ENCODE measurements at regions not wholly inside any gene's neighbourhood (a gene's known extent, or its start where the extent isn't known, plus 50 kb on each side); places are given as distances from the start of the nearest gene placed in this dataset.
A peak's percentile ranks its signal among the peaks of the same experiment; 100 is the strongest.

DNA sequence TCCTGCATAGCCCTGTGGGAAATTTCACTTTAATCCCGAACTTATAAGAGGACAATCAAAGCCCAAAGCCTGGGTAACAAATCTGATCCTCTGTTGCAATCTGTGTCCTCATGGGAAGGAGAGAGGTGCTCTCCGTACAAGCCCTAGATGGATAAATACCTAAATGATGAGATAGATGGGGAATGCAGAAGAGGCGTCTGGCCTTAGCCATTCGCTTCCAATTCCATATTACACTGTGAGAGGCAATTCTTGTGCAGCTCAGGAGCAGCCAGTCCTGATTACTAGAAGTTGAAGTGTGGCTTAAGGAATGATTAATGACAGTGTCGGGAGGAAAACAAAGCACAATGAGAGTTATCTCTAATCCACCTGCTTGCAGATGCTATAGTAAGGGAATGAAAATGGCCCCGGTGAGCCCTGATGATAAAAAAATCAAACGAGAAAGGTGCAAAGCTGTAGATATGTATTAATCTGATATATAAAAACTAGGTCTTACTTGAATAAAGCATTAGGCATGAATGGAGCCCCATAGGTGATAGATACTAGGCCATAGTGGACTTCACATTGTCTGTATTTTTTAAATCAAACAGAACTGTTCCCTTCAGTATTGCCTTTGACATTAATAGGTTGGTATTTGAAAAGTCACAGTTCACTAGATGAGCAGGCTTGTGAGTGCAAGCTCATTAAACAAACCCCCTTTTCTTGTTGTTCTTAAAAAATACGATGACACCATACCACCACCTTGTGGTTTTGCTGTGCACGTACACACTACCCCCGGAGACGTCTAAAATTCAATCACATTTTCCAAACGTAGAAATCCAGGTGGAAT, 54.2 kb upstream of the TMCO5A start:
- peak; percentile 1 for DNase-seq

DNA sequence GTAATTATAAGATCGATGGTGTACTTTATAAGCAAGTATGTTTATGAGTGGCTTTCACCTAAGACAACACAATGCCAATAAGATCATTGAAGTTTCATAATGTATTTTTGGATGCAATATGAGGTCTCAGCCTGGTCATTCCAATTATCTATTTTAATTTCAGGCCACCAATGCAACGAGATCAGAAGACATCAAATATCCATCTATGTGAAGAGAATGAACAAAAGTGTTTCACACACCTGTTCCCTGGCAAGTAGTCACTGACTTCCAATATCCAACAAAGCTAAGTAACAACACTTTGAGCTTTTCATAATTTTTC, 53.6 kb upstream of the TMCO5A start:
- DNase-seq, result no peak

DNA sequence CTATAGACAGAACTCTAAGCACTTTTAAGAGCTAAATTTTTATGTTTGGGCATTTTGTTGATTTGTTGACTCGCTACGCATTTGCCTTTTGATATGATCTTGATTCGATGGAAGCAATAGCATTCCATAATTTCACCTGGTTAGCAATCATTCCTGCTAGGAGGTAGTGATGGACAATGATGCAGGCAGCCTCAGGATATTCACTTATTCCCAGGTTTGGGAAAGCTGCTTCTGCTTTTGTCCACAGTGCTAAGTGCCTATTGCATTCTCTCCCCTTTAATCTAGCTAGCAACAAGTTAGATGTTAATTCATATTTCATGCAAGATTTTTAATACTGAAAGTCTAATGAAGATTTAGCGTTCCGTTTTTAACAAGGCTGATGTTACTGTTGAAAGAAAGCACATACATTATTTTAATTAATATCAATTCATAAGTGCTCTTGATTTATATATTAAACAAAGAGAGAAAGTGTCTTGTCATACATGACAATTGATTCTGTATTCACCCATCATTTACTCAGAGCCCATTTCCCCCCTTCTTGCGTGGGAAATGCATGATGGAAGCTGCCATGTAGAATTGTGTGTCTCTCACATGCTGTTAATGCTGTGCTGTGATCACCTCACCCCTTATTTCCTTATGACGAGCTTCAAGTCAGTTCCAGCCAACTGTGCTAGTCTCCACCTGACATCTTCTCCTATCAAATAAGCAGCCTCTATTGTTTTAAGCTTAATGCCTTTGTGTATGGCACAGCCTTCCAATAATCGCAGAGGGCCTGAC, 53.0 kb upstream of the TMCO5A start:
- no peak for DNase-seq

DNA sequence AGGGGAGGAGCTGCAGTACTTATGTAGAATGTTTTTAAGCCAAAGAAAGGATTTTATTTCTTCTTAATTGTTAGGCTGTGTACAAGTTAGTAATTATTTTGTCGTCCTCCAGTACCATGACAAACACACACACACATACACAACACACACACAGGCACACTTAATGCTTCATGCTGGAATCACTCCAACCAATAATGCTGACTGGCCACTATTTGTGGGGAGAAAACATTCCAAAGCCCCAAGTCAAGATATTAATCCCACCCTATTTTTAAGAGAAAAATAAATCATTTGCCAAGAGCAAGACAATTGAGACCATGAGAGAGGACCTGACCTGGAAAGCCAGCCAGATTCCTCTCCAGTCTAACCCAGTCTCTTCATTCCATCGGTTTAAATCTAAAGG, 51.8 kb upstream of the TMCO5A start:
- DNase-seq, result no peak

All from activated CD4-positive, alpha-beta T cell treated with anti-CD3 and anti-CD28 coated beads, Interleukin-2, amount 50 U/mL, for 16 hours (primary cell).